ENCODE measurements at regions not wholly inside any gene's neighbourhood (a gene's known extent, or its start where the extent isn't known, plus 50 kb on each side); places are given as distances from the start of the nearest gene placed in this dataset.

- Histone ChIP-seq H3K27ac (ENCODE audit: insufficient read length, low read depth, low read length) (no peak overlapping the region), H2BK20ac (ENCODE audit: low read depth, low read length, poor library complexity, severe bottlenecking) (no peak overlapping the region), H3K4me1 (ENCODE audit: insufficient read depth, low read length) (no peaks in the 10 kb centered on the region), H3K56ac (ENCODE audit: insufficient read length, low read depth, low read length) (no peak overlapping the region), H3K18ac (ENCODE audit: insufficient read length, low read depth, low read length) (no peak overlapping the region), H3K4me2 (ENCODE audit: insufficient read depth, insufficient read length, low read length) (no peak overlapping the region), H3K79me2 (ENCODE audit: insufficient read depth, low read length) (no peaks in the 10 kb centered on the region), H2BK15ac (ENCODE audit: low read depth, low read length) (no peak overlapping the region), H2BK12ac (ENCODE audit: insufficient read length, low read depth, low read length) (no peak overlapping the region), H3K9ac (ENCODE audit: extremely low read depth, insufficient read length, low read length) (no peak overlapping the region), H3K23me2 (ENCODE audit: insufficient read length, low read depth, low read length, poor library complexity, severe bottlenecking) (no peaks in the 10 kb centered on the region), H4K8ac (replicated peaks; ENCODE audit: insufficient read length, low read depth, low read length) (no peak overlapping the region), H3K23ac (ENCODE audit: insufficient read length, low read depth, low read length) (no peak overlapping the region), H4K91ac (ENCODE audit: insufficient read length, low read depth, low read length) (no peak overlapping the region), H3K79me1 (ENCODE audit: insufficient read depth, low read depth, low read length, poor library complexity, severe bottlenecking) (no peaks in the 10 kb centered on the region), H4K5ac (ENCODE audit: insufficient read length, low read depth, low read length) (no peak overlapping the region), H3K14ac (ENCODE audit: insufficient read depth, low read length) (no peak overlapping the region), H3K27me3 (ENCODE audit: insufficient read depth, low read length) (no peaks in the 10 kb centered on the region), H2BK5ac (ENCODE audit: insufficient read length, low read length) (no peak overlapping the region), H2BK120ac (ENCODE audit: low read depth, low read length, poor library complexity, severe bottlenecking) (no peak overlapping the region), H2AFZ (ENCODE audit: low read length) (no peak overlapping the region), H3K9me3 (ENCODE audit: control insufficient read depth, low read depth, low read length) (no peaks in the 10 kb centered on the region), H4K20me1 (ENCODE audit: control insufficient read depth, insufficient read depth, insufficient read length) (no peaks in the 10 kb centered on the region), H3T11ph (ENCODE audit: low read length) (no peak overlapping the region), H2AK5ac (ENCODE audit: insufficient read length, low read length) (no peak overlapping the region), H3K4ac (ENCODE audit: low read depth, low read length) (no peak overlapping the region)
- DNase-seq, result no peak
- peaks cover 3 to 4% of the 10 kb centered on the region in 2 experiments; a peak in 2 of 4 replicates for H3K4me1 Mint-ChIP-seq
- no peaks in the 10 kb centered on the region for H3K9me3 Mint-ChIP-seq
- H3K36me3 Mint-ChIP-seq (ENCODE audit: insufficient read depth in 1 of 3, low read depth in 3 of 3), result no peaks in the 10 kb centered on the region
- WGBS (ENCODE audit: extremely low coverage, insufficient read length, low lambda C conversion rate), result no CpG with 5 or more reads among the region's 1 CpG
- H3K27ac Mint-ChIP-seq, result no peak overlapping the region
- no peak overlapping the region for H3K4me3 Mint-ChIP-seq
- H3K27me3 Mint-ChIP-seq (ENCODE audit: low read depth), result no peaks in the 10 kb centered on the region
- no peak for TF ChIP-seq CTCF (conservative IDR thresholded peaks at IDR 0.05)
These were observed 68.8 kb upstream of the MDGA2 start for GRCh38 chr14:47744155-47744554.

All from H9 (cell line).